ENCODE measurements at regions not wholly inside any gene's neighbourhood (a gene's known extent, or its start where the extent isn't known, plus 50 kb on each side); places are given as distances from the start of the nearest gene placed in this dataset.

DNA sequence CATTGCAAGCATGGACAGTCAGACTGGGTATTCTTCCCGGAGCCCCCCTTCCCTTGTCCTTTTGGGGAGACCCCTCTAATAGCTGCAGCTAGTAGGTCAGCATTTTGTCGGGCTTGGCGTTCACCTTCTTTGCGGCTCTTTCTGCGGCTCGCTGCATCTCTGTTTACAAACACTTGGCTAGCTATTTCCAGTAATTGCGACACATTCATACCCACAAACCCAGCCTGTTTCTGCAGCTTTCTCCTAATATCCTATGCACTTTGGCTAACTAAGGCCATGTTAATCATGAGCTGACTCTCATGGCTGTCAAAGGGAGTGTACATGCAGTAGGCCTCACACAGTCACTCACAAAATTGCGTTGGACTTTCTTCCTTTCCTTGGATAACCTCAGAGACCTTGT, 716.4 kb downstream of the AMY1C start:
- TF ChIP-seq, protein P1, sequence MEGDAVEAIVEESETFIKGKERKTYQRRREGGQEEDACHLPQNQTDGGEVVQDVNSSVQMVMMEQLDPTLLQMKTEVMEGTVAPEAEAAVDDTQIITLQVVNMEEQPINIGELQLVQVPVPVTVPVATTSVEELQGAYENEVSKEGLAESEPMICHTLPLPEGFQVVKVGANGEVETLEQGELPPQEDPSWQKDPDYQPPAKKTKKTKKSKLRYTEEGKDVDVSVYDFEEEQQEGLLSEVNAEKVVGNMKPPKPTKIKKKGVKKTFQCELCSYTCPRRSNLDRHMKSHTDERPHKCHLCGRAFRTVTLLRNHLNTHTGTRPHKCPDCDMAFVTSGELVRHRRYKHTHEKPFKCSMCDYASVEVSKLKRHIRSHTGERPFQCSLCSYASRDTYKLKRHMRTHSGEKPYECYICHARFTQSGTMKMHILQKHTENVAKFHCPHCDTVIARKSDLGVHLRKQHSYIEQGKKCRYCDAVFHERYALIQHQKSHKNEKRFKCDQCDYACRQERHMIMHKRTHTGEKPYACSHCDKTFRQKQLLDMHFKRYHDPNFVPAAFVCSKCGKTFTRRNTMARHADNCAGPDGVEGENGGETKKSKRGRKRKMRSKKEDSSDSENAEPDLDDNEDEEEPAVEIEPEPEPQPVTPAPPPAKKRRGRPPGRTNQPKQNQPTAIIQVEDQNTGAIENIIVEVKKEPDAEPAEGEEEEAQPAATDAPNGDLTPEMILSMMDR (conservative IDR thresholded peaks at IDR 0.05; ENCODE audit: low read depth, low read length): no peak
- no peak for TF ChIP-seq EZH2 (IDR thresholded peaks at IDR 0.05; ENCODE audit: borderline replicate concordance, low read depth, low read length, poor library complexity, severe bottlenecking)

Measured in A673 (cell line).